Epithelial cell of proximal tubule (primary cell): ENCODE measurements at regions not wholly inside any gene's neighbourhood (a gene's known extent, or its start where the extent isn't known, plus 50 kb on each side); places are given as distances from the start of the nearest gene placed in this dataset.

Experiments used
- DNase-seq: peaks from one replicate; pipeline ENCODE4 v3.0.0-alpha.2; 2011; ENCODE audit warnings: low read depth
- H3K4me3 ChIP-seq: 2 replicates; pipeline ENCODE4 v1.5.1; 2011; ENCODE audit warnings: low read depth, mild to moderate bottlenecking, low read length
- TF ChIP-seq, protein P1 (sequence below): conservative IDR thresholded peaks from 2 replicates; pipeline ENCODE4 v1.5.1; 2012; ENCODE audit warnings: low read depth, mild to moderate bottlenecking, low read length

DNA sequence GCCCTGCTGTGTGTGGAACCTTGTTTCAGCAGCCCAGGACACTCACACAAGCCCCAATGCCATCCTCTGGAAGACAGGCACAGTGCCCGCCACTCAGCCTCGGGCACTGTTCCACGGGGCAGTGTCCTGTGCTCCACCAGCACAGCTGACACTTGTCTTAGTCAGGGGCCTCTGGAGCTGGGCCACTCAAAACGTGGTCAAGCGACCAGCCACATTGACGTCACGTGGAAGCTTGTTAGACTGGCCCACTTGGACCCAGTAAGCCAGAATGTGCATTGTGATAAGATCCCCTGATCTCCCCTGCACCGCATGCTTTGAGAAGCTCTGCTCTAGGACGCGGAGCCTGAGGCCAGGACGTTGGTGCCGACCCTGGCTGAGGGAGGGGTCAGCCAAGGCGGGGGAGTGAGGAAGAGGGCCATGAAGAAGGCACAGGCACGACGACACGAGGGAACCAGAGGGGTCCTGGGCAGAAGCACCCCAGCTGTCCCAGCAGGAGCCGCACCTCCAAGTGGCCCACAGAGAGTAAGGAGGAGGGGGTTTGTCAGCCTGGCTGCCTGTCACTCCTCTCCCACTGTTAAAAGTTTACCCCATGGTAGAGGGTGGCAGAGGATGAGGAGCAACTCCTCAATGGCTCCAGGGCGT lies 64.6 kb downstream of the LINC01488 start:
- H3K4me3 ChIP-seq: no peak overlapping the region
- DNase-seq: no peak
- TF ChIP-seq, protein P1, sequence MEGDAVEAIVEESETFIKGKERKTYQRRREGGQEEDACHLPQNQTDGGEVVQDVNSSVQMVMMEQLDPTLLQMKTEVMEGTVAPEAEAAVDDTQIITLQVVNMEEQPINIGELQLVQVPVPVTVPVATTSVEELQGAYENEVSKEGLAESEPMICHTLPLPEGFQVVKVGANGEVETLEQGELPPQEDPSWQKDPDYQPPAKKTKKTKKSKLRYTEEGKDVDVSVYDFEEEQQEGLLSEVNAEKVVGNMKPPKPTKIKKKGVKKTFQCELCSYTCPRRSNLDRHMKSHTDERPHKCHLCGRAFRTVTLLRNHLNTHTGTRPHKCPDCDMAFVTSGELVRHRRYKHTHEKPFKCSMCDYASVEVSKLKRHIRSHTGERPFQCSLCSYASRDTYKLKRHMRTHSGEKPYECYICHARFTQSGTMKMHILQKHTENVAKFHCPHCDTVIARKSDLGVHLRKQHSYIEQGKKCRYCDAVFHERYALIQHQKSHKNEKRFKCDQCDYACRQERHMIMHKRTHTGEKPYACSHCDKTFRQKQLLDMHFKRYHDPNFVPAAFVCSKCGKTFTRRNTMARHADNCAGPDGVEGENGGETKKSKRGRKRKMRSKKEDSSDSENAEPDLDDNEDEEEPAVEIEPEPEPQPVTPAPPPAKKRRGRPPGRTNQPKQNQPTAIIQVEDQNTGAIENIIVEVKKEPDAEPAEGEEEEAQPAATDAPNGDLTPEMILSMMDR: no peak

DNA sequence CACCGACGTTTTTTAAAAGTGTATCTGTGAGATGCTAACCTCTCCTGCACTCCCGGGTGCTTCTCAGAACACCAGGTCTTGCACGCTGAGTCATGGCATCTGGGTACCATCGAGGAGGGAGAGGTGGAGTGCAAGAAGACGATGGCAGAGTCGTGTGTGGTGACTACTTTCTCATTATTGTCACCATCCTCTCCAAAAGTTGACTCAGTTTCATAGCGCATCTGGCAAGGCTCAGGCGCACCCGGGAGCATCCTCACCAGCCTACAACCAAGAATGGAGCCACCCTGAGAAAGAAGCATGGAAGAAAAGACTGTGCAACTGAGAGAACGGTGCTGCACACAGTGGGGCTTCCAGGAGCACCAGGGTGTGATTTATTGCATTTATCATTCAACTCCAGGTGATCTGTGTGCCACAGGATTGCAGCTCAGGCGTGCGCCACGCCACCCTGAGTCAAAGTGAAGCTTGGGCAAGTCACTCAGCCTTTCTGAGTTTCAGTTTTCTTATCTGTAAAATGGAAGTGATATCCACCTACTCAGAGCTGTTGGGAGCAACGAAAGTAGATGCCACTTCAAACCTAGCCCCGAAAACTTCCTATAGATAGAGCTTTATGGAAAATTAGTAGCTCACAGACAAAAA lies 65.4 kb downstream of the LINC01488 start:
- no peak for DNase-seq
- no peak overlapping the region for H3K4me3 ChIP-seq
- TF ChIP-seq, protein P1: no peak

DNA sequence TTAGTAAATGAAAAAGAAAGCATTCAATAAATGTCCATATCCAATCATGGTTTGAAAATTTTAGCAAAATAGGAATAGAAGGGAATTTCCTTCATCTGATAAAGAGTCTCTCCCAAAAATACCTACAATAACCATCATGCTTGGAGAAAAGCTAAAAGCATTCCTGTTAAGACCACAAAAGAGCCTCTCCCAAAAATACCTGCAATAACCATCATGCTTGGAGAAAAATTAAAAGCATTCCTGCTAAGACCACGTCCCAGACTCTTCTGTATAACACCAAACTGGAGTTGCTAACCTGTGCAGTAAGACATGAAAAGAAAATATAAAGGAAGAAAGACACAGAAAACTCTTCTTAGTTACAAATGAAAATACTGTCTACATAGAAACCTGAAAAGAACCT lies 69.4 kb downstream of the LINC01488 start:
- no peak overlapping the region for H3K4me3 ChIP-seq
- DNase-seq: no peak
- TF ChIP-seq, protein P1: no peak

DNA sequence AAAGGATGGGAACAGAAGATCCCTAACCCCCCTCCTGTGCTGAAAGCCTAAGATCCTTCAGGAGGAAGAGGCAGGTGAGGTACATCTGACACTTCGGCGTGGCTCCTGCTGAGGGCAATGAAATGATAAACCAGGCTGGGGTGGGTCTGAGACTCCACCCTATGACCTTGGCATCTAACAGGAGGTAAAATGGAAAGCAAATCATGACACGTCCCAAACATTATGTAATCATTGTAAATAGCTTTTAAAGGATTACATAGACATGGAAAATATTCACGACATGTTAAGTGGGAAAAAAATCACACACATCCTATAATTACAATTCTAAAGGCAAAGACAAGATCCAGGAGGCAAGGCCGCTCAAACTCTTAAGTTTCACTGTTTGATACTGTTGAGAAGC lies 70.5 kb downstream of the LINC01488 start:
- H3K4me3 ChIP-seq: no peak overlapping the region
- TF ChIP-seq, protein P1: no peak
- no peak for DNase-seq

DNA sequence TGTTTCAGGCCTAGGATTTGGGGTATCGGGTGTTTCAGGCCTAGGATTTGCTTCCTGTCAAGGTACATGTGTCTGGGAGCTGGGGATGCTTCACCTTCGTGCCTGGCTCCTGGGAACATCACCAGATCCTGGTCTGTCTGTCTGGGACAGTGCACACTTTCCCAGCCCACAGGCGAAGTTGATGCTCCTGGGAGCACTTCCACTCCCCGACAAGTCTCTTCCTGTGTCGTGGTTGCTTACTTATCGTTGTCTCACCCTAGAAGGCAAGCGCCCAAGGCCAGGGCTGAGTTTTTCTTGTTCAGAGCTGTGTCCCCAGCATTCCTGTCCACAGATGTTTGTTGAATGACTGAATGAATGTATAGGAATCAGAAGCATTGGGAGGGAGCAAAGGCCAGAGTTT lies 71.5 kb downstream of the LINC01488 start:
- no peak overlapping the region for H3K4me3 ChIP-seq
- no peak for DNase-seq
- TF ChIP-seq, protein P1: no peak

DNA sequence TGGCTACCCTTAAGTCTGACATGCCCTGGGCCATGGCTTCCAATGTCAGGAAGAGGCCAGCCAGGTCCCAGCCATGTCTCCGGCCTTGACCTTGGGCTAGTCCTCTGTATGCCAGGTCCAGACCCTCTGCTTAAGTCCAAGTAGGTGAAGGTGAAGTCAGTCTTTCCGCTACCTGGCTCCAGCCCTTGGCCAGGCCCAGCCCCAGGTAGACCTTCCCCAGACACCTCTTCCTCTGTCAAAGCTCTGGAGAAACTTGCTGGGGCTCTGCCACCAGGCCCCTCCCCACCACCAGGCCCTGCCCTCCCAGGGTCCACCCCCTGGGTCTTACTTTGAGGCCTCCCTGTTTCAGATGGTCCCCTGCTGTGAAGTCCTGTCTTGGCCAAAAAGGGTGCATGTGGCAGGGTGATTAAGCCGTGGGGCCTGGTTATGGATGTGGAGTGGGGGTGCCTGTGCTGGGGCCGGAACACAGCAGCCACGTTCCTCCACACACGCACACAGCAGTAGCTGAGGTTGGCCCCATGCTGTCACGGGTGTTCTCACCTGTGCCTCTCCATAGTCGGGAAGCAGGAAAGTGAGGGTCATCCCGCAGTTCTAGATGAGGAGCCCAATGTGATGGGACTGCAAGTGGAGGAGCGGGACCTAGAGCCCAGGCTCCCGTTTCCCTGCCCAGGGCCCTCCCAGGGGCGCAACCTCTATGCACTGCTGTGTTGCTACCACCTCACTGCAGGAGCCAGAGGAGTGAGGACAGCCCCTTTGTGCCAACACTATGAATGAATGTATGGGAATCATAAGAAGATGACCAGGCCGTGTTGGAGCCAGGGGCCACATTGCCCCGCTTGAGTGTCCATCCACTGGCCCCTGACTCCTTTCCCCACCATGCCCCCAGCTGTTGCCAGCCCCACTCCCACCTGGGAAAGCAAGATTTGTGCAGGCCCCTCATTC lies 72.2 kb downstream of the LINC01488 start:
- no peak for DNase-seq
- TF ChIP-seq, protein P1: no peak
- no peak overlapping the region for H3K4me3 ChIP-seq
